HepG2 (cell line): ENCODE measurements at regions not wholly inside any gene's neighbourhood (a gene's known extent, or its start where the extent isn't known, plus 50 kb on each side); places are given as distances from the start of the nearest gene placed in this dataset.

Experiments
- ATAC-seq: fragments of 200-7000 bp; cut with Tn5 transposase; 3 replicates; pipeline ENCODE4 v1.9.1; 2020; ENCODE audit warnings: mild to moderate bottlenecking, moderate library complexity
- BruUV-seq: library from RNA; stranded (reverse); fragments of 400-500 nt; replicated peaks from 2 replicates; lab custom pipeline; 2021; lab: Mats Ljungman, UMichigan
- CTCF ChIA-PET: fragments of 300-600 bp; formaldehyde crosslinking; extraction: SDS; loops from one replicate; lab custom pipeline; 2021; ENCODE audit warnings: low total read pairs, inconsistent platforms, low intra/inter-chr PET ratio; lab: Yijun Ruan, JAX
- POLR2A ChIA-PET: fragments of 350-600 bp; sonication (Branson Sonifier 250); formaldehyde crosslinking; loops from one replicate; lab custom pipeline; 2020; ENCODE audit warnings: antibody characterized with exemption, inconsistent platforms; lab: Yijun Ruan, JAX
- DNase-seq: peaks from one replicate; pipeline ENCODE4 v3.0.0-alpha.2; 2015; ENCODE audit warnings: low spot score
- FAIRE-seq: peaks from 3 replicates; lab custom pipeline; 2011; peaks lifted over from hg19 to GRCh38; lab: Jason Lieb, UNC
- H2AFZ ChIP-seq: one replicate; pipeline ENCODE4 v1.6.1; 2011; ENCODE audit warnings: low read length, inconsistent platforms
- H3K27ac ChIP-seq: fragments of 300-600 bp; 3 replicates; pipeline ENCODE4 v1.8.0; 2011; ENCODE audit warnings: mixed run types, mild to moderate bottlenecking, mixed read lengths, low read length, inconsistent platforms; ENCODE audit not compliant: insufficient read depth; ENCODE audit errors: extremely low read length
- H3K27me3 ChIP-seq, 2 experiments: fragments of 200-600 bp in 1 of 2; 2 replicates in 1 of 2; 3 replicates in 1 of 2; pipeline versions ENCODE4 v1.6.0 to v1.8.0; 2011; ENCODE audit warnings: low read length in 2 of 2, mild to moderate bottlenecking in 2 of 2, moderate library complexity in 2 of 2, inconsistent platforms in 1 of 2; ENCODE audit not compliant: insufficient read depth in 2 of 2, control insufficient read depth in 1 of 2
- H3K36me3 ChIP-seq, 2 experiments: fragments of 200-600 bp in 1 of 2; replicated peaks in 1 of 2; 2 replicates in 1 of 2; 3 replicates in 1 of 2; pipeline versions ENCODE4 v1.5.1 to v1.8.0; 2011; ENCODE audit warnings: low read length in 2 of 2, inconsistent platforms in 1 of 2; ENCODE audit not compliant: insufficient read depth in 2 of 2, control insufficient read depth in 1 of 2
- H3K4me1 ChIP-seq: 2 replicates; pipeline ENCODE4 v1.5.1; 2012; ENCODE audit warnings: low read length, inconsistent platforms; ENCODE audit not compliant: insufficient read depth
- H3K4me2 ChIP-seq: 2 replicates; pipeline ENCODE4 v1.6.0; 2011; ENCODE audit warnings: low read depth, low read length, inconsistent platforms
- H3K4me3 ChIP-seq, 3 experiments: fragments of 200-600 bp in 1 of 3; sonication (generic), shearing (Covaris generic) in 1 of 3; replicated peaks in 1 of 3; 2 replicates each; pipeline ENCODE4 v1.5.1; 2011 to 2016; ENCODE audit warnings: low read length in 3 of 3, inconsistent platforms in 2 of 3, low read depth in 2 of 3, mild to moderate bottlenecking in 2 of 3, control low read depth in 1 of 3, mixed read lengths in 1 of 3; ENCODE audit not compliant: insufficient read depth in 1 of 3
- H3K79me2 ChIP-seq: one replicate; pipeline ENCODE4 v1.6.1; 2011; ENCODE audit warnings: low read length, inconsistent platforms; ENCODE audit not compliant: insufficient read depth
- H3K9ac ChIP-seq: 2 replicates; pipeline ENCODE4 v1.6.0; 2011; ENCODE audit warnings: mild to moderate bottlenecking, low read depth, low read length, inconsistent platforms; ENCODE audit not compliant: insufficient read depth
- H3K9me3 ChIP-seq: 2 replicates; pipeline ENCODE4 v1.5.1; 2012; ENCODE audit warnings: mild to moderate bottlenecking, low read length
- H4K20me1 ChIP-seq: 2 replicates; pipeline ENCODE4 v1.6.0; 2011; ENCODE audit warnings: inconsistent platforms, mild to moderate bottlenecking, low read length, moderate library complexity; ENCODE audit not compliant: insufficient read depth
- ATF7 ChIP-seq, 2 experiments: fragments of 450-650 bp in 1 of 2; sonication (generic) in 1 of 2; formaldehyde crosslinking in 1 of 2; IDR thresholded peaks; 2 replicates each; pipeline versions ENCODE4 v1.4.0 to v1.6.1; 2016 to 2020; ENCODE audit warnings: antibody characterized with exemption in 1 of 2, mild to moderate bottlenecking in 1 of 2, missing genetic modification reagents in 1 of 2
- THAP11 ChIP-seq: IDR thresholded peaks from 2 replicates; pipeline ENCODE4 v1.6.1; 2016; ENCODE audit warnings: missing biosample characterization, missing genetic modification reagents
- WGBS: methylation state at CpG from one replicate; pipeline ENCODE4 v1.1.6; 2017; ENCODE audit warnings: low lambda C conversion rate; 5-methylcytosine and 5-hydroxymethylcytosine counted together
- in situ Hi-C: cut with HindIII; loops from 2 replicates; pipeline ENCODE4 v1.10.0; 2017; ENCODE audit warnings: low pct_unique_long_range_greater_than_20kb; ENCODE audit not compliant: extremely low pct_ligation_motif_present
- intact Hi-C: fragments of 100-400 bp; cut with micrococcal nuclease; formaldehyde crosslinking; loops from one replicate; pipeline ENCODE4 v1.10.0; 2022; ENCODE audit not compliant: unreplicated experiment
- TF ChIP-seq, protein P1 (sequence below): sonication (generic); formaldehyde crosslinking; IDR thresholded peaks from 2 replicates; pipeline ENCODE4 v1.5.1; 2020; ENCODE audit warnings: mild to moderate bottlenecking, missing genetic modification reagents, moderate library complexity
- TF ChIP-seq, protein P2 (sequence below): sonication (generic); formaldehyde crosslinking; IDR thresholded peaks from 2 replicates; pipeline ENCODE4 v1.5.0; 2020; ENCODE audit warnings: mild to moderate bottlenecking, missing genetic modification reagents, borderline replicate concordance
- TF ChIP-seq, protein P3 (sequence below): sonication (generic); formaldehyde crosslinking; IDR thresholded peaks from 2 replicates; pipeline ENCODE4 v1.4.0; 2020; ENCODE audit warnings: low read depth, mild to moderate bottlenecking, missing genetic modification reagents

DNA sequence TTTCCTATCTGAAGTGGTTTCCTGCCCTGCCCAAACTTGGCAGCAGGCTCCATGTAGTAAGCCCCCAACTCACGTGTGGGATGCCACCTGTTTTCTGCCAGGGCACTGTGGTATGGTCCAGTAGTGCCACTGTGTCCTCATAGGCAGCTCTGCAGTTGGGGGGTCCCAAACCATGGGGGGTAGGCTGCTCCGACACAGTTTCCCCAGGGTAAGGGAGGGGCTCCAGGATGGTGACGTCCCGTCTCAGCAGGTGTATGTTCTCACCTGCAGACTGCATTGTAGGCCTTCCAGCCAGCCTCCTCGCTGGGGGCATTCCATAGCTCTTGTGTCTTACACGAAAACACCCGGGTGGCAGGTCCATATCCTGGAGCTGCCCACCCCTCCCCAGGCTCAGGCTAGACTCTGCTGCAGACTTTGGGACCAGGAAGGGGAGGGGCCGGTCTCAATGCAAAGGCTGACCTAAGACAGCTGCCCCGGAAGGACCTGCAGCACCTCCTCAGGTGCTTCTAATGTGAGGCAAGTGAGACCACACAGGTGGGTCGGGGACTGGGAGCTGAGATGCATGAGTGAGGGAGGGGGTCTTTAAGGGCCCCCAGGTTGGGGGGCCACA is 330.5 kb upstream of the IRX4 start (continued):
- TF ChIP-seq, protein P1, sequence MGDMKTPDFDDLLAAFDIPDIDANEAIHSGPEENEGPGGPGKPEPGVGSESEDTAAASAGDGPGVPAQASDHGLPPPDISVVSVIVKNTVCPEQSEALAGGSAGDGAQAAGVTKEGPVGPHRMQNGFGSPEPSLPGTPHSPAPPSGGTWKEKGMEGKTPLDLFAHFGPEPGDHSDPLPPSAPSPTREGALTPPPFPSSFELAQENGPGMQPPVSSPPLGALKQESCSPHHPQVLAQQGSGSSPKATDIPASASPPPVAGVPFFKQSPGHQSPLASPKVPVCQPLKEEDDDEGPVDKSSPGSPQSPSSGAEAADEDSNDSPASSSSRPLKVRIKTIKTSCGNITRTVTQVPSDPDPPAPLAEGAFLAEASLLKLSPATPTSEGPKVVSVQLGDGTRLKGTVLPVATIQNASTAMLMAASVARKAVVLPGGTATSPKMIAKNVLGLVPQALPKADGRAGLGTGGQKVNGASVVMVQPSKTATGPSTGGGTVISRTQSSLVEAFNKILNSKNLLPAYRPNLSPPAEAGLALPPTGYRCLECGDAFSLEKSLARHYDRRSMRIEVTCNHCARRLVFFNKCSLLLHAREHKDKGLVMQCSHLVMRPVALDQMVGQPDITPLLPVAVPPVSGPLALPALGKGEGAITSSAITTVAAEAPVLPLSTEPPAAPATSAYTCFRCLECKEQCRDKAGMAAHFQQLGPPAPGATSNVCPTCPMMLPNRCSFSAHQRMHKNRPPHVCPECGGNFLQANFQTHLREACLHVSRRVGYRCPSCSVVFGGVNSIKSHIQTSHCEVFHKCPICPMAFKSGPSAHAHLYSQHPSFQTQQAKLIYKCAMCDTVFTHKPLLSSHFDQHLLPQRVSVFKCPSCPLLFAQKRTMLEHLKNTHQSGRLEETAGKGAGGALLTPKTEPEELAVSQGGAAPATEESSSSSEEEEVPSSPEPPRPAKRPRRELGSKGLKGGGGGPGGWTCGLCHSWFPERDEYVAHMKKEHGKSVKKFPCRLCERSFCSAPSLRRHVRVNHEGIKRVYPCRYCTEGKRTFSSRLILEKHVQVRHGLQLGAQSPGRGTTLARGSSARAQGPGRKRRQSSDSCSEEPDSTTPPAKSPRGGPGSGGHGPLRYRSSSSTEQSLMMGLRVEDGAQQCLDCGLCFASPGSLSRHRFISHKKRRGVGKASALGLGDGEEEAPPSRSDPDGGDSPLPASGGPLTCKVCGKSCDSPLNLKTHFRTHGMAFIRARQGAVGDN (CRISPR knock-in tag): no peak

DNA sequence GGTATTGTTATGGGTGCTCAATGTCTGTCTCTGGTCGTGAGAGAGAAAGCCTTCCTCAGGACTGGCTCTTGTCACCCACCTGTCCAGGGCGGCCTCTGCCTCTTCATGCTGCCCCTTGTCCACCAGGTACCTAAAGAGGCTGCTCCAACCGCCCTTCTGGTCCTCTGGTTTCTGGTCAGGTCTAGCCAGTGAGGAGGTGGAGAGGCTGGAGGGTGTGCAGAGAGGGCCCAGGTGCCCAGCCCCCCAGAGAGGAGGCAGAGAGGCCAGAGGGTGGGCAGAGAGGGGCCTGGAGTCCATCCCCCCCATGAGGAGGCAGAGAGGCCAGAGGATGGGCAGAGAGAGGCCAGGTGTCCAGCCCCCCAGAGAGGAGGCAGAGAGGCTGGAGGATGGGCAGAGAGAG is 329.8 kb upstream of the IRX4 start:
- H3K27me3 ChIP-seq: peaks cover 0 to 17% of the 10 kb centered on the region in 2 experiments; a peak in 4 of 5 replicates
- H3K4me2 ChIP-seq: no peak overlapping the region
- FAIRE-seq: no peak
- intact Hi-C loops (no loop called here), in situ Hi-C loops (loop anchor here (25.0 kb wide), 1 partner anchor 525 kb away; no protein-coding TSS in a partner anchor)
- no TSS peak for BruUV-seq
- no peak for ATAC-seq
- ChIA-PET CTCF (no interaction called here), POLR2A (no interaction called here)
- no peaks in the 10 kb centered on the region for H3K79me2 ChIP-seq
- H3K4me1 ChIP-seq: no peaks in the 10 kb centered on the region
- no CpG with 5 or more reads among the region's 3 CpGs for WGBS
- no peak for DNase-seq
- no peak overlapping the region for H3K4me3 ChIP-seq
- no peak overlapping the region for H3K9ac ChIP-seq
- no peak overlapping the region for H2AFZ ChIP-seq
- no peak overlapping the region for H3K27ac ChIP-seq
- no peaks in the 10 kb centered on the region for H3K9me3 ChIP-seq
- no peaks in the 10 kb centered on the region for H3K36me3 ChIP-seq
- H4K20me1 ChIP-seq: no peaks in the 10 kb centered on the region; the same call in 1 of the 2 replicates
- TF ChIP-seq THAP11 (CRISPR knock-in tag) (no peak), ATF7 (IDR thresholded peaks at IDR 0.05) (no peak), ATF7 (CRISPR knock-in tag; IDR thresholded peaks at IDR 0.05) (no peak)
- TF ChIP-seq, protein P2, sequence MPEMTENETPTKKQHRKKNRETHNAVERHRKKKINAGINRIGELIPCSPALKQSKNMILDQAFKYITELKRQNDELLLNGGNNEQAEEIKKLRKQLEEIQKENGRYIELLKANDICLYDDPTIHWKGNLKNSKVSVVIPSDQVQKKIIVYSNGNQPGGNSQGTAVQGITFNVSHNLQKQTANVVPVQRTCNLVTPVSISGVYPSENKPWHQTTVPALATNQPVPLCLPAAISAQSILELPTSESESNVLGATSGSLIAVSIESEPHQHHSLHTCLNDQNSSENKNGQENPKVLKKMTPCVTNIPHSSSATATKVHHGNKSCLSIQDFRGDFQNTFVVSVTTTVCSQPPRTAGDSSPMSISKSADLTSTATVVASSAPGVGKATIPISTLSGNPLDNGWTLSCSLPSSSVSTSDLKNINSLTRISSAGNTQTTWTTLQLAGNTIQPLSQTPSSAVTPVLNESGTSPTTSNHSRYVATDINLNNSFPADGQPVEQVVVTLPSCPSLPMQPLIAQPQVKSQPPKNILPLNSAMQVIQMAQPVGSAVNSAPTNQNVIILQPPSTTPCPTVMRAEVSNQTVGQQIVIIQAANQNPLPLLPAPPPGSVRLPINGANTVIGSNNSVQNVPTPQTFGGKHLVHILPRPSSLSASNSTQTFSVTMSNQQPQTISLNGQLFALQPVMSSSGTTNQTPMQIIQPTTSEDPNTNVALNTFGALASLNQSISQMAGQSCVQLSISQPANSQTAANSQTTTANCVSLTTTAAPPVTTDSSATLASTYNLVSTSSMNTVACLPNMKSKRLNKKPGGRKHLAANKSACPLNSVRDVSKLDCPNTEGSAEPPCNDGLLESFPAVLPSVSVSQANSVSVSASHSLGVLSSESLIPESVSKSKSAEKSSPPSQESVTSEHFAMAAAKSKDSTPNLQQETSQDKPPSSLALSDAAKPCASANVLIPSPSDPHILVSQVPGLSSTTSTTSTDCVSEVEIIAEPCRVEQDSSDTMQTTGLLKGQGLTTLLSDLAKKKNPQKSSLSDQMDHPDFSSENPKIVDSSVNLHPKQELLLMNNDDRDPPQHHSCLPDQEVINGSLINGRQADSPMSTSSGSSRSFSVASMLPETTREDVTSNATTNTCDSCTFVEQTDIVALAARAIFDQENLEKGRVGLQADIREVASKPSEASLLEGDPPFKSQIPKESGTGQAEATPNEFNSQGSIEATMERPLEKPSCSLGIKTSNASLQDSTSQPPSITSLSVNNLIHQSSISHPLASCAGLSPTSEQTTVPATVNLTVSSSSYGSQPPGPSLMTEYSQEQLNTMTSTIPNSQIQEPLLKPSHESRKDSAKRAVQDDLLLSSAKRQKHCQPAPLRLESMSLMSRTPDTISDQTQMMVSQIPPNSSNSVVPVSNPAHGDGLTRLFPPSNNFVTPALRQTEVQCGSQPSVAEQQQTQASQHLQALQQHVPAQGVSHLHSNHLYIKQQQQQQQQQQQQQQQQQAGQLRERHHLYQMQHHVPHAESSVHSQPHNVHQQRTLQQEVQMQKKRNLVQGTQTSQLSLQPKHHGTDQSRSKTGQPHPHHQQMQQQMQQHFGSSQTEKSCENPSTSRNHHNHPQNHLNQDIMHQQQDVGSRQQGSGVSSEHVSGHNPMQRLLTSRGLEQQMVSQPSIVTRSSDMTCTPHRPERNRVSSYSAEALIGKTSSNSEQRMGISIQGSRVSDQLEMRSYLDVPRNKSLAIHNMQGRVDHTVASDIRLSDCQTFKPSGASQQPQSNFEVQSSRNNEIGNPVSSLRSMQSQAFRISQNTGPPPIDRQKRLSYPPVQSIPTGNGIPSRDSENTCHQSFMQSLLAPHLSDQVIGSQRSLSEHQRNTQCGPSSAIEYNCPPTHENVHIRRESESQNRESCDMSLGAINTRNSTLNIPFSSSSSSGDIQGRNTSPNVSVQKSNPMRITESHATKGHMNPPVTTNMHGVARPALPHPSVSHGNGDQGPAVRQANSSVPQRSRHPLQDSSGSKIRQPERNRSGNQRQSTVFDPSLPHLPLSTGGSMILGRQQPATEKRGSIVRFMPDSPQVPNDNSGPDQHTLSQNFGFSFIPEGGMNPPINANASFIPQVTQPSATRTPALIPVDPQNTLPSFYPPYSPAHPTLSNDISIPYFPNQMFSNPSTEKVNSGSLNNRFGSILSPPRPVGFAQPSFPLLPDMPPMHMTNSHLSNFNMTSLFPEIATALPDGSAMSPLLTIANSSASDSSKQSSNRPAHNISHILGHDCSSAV: no peak
- TF ChIP-seq, protein P3, sequence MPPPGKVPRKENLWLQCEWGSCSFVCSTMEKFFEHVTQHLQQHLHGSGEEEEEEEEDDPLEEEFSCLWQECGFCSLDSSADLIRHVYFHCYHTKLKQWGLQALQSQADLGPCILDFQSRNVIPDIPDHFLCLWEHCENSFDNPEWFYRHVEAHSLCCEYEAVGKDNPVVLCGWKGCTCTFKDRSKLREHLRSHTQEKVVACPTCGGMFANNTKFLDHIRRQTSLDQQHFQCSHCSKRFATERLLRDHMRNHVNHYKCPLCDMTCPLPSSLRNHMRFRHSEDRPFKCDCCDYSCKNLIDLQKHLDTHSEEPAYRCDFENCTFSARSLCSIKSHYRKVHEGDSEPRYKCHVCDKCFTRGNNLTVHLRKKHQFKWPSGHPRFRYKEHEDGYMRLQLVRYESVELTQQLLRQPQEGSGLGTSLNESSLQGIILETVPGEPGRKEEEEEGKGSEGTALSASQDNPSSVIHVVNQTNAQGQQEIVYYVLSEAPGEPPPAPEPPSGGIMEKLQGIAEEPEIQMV (CRISPR knock-in tag): no peak
